ENCODE measurements at regions not wholly inside any gene's neighbourhood (a gene's known extent, or its start where the extent isn't known, plus 50 kb on each side); places are given as distances from the start of the nearest gene placed in this dataset.

- H3K27ac ChIP-seq, result no peak overlapping the region
- TF ChIP-seq, protein P1, sequence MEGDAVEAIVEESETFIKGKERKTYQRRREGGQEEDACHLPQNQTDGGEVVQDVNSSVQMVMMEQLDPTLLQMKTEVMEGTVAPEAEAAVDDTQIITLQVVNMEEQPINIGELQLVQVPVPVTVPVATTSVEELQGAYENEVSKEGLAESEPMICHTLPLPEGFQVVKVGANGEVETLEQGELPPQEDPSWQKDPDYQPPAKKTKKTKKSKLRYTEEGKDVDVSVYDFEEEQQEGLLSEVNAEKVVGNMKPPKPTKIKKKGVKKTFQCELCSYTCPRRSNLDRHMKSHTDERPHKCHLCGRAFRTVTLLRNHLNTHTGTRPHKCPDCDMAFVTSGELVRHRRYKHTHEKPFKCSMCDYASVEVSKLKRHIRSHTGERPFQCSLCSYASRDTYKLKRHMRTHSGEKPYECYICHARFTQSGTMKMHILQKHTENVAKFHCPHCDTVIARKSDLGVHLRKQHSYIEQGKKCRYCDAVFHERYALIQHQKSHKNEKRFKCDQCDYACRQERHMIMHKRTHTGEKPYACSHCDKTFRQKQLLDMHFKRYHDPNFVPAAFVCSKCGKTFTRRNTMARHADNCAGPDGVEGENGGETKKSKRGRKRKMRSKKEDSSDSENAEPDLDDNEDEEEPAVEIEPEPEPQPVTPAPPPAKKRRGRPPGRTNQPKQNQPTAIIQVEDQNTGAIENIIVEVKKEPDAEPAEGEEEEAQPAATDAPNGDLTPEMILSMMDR (conservative IDR thresholded peaks at IDR 0.05), result no peak
These were observed 251.7 kb upstream of the SFSWAP start for GRCh38 chr12:131458931-131459772.

DNA sequence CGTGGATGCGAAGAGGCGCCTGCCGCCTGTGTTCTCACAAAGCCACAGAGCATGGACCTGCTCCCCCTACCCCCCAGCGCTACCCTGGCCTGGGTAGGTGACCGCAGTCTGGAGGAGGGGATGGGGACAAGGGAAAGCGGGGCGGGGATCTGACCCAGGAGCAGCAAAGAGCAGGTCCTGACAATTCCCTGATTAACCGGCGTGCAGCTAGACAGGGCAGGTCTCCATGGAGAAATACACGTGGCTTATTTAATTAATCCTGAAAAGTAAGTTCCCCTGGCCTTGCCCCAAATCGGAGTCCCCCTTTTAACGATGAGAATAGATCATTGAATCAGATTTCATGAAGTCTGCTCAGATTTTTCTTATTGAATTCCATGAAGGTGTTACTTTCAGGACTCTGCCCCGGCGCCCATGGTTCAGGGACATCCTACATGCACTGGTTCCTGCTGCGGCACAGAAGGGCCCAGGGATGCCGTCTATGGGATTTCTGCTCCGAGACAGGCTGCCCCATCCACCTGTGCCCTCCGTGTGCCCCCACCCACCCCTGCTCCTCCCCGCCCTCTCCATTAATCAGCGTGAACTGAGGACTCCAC, 251.0 kb upstream of the SFSWAP start:
- peak overlapping the region; percentile 30; the same call in 1 of the 2 replicates for H3K27ac ChIP-seq

DNA sequence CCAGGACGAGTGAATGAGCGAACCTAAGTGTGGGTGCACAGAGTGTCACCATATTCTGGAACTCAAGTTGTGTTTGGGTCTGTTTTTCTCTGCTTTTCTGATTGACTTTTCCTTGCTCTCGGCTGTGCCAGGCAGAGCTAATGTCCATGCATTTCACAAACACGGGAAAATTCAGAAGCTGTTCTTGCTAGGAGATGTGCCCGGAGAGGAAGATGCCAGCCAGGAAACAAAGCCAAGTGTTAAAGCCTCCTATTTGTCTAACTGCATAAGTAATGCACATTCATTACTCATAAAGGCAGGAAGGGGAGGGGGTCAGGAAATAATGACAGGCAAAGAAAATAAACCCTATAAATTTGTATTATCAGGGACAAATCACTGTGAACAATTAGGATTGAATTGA, 250.4 kb upstream of the SFSWAP start:
- TF ChIP-seq, protein P1 (conservative IDR thresholded peaks at IDR 0.05), result no peak
- H3K27ac ChIP-seq, result peak overlapping the region; percentile 30; the same call in 1 of the 2 replicates

More for the DNA sequence above, 251.0 kb upstream of the SFSWAP start:
- TF ChIP-seq, protein P1 (conservative IDR thresholded peaks at IDR 0.05), result no peak

DNA sequence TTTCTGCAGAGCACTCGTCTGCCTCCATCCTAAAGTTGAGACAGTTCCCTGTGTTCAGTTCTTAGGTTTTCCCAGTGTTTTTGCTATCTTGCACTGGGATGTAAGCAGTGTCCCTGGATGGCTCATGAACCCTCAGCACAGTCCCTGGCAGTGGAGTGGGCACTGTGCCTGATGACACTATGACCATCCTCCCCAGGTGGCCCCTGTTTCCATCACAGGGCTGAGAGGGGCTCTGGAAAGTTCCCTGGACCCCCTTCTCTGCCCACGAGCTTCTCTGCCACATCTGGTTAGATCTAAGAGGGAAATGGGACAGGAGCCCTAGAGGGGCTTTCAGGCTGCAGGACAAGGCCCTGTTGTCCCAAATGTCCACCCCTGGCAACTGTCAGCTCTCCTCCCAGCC, 249.8 kb upstream of the SFSWAP start:
- H3K27ac ChIP-seq, result peak overlapping the region; percentile 30; the same call in 1 of the 2 replicates
- TF ChIP-seq, protein P1 (conservative IDR thresholded peaks at IDR 0.05), result no peak

DNA sequence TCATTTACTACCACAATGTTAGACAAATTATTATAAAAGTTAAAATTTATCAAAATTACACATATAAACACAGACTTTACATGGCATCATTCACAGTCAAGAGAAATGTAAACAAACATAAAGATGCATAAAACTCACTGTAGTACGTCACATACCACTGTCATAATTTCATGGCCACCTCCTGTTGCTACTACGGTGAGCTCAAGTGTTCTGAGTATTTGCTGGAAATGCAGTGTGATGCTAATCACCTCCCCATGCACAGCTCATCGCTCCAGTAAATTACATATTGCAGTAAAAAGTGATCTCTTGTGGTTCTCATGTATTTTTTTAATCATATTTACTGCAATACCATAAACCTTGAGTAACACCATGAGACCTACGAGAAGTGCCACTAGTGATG, 247.7 kb upstream of the SFSWAP start:
- TF ChIP-seq, protein P1 (conservative IDR thresholded peaks at IDR 0.05), result no peak
- no peak overlapping the region for H3K27ac ChIP-seq

- H3K27ac ChIP-seq, result no peak overlapping the region
- TF ChIP-seq, protein P1 (conservative IDR thresholded peaks at IDR 0.05), result no peak
These were observed 246.8 kb upstream of the SFSWAP start for GRCh38 chr12:131464081-131464480.

GRCh38 chr12:131466306-131466705, 244.6 kb upstream of the SFSWAP start:
- no peak overlapping the region for H3K27ac ChIP-seq
- TF ChIP-seq, protein P1 (conservative IDR thresholded peaks at IDR 0.05), result no peak

Measured in VCaP (cell line).